ENCODE measurements at regions not wholly inside any gene's neighbourhood (a gene's known extent, or its start where the extent isn't known, plus 50 kb on each side); places are given as distances from the start of the nearest gene placed in this dataset.
A peak's percentile ranks its signal among the peaks of the same experiment; 100 is the strongest.

- H3K4me1 Mint-ChIP-seq (ENCODE audit: low read depth, unreplicated experiment) = peaks cover 8% of the 10 kb centered on the region
- TF ChIP-seq EZH2 (IDR thresholded peaks at IDR 0.05; ENCODE audit: insufficient read depth, low read length) = no peak
- TF ChIP-seq, protein P1, sequence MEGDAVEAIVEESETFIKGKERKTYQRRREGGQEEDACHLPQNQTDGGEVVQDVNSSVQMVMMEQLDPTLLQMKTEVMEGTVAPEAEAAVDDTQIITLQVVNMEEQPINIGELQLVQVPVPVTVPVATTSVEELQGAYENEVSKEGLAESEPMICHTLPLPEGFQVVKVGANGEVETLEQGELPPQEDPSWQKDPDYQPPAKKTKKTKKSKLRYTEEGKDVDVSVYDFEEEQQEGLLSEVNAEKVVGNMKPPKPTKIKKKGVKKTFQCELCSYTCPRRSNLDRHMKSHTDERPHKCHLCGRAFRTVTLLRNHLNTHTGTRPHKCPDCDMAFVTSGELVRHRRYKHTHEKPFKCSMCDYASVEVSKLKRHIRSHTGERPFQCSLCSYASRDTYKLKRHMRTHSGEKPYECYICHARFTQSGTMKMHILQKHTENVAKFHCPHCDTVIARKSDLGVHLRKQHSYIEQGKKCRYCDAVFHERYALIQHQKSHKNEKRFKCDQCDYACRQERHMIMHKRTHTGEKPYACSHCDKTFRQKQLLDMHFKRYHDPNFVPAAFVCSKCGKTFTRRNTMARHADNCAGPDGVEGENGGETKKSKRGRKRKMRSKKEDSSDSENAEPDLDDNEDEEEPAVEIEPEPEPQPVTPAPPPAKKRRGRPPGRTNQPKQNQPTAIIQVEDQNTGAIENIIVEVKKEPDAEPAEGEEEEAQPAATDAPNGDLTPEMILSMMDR (IDR thresholded peaks at IDR 0.05; ENCODE audit: insufficient read depth, low read depth, low read length) = no peak
- Histone ChIP-seq H3K9ac (ENCODE audit: low read length) (no peak overlapping the region), H2AFZ (ENCODE audit: low read depth, low read length) (no peak overlapping the region), H3K27me3 (ENCODE audit: insufficient read depth, low read length) (no peaks in the 10 kb centered on the region), H3K4me3 (ENCODE audit: insufficient read depth, low read depth, low read length) (no peak overlapping the region), H3K4me2 (ENCODE audit: low read length) (peak overlapping the region; percentile 40), H4K20me1 (ENCODE audit: insufficient read depth, low read length) (no peaks in the 10 kb centered on the region), H3K79me2 (ENCODE audit: insufficient read depth, low read length) (no peaks in the 10 kb centered on the region), H3K27ac (ENCODE audit: low read depth, low read length) (no peak overlapping the region), H3K9me3 (ENCODE audit: insufficient read depth, low read depth, low read length) (no peaks in the 10 kb centered on the region), H3K36me3 (ENCODE audit: insufficient read depth, low read length) (no peaks in the 10 kb centered on the region), H3K4me1 (ENCODE audit: insufficient read depth, low read length) (peaks cover 11% of the 10 kb centered on the region)
- peaks cover 13% of the 10 kb centered on the region for H3K27me3 Mint-ChIP-seq (ENCODE audit: low read depth, unreplicated experiment)
- FAIRE-seq (peak; percentile 80), DNase-seq (ENCODE audit: low read depth) (peak; percentile 98)
- H3K4me3 Mint-ChIP-seq (ENCODE audit: unreplicated experiment) = no peak overlapping the region
- peaks cover 7% of the 10 kb centered on the region for H3K9me3 Mint-ChIP-seq (ENCODE audit: unreplicated experiment)
- H3K27ac Mint-ChIP-seq (ENCODE audit: unreplicated experiment) = peak overlapping the region; percentile 37
- no peaks in the 10 kb centered on the region for H3K36me3 Mint-ChIP-seq (ENCODE audit: low read depth, unreplicated experiment)
Measured at GRCh38 chr1:181255270-181255929, 166.9 kb downstream of the IER5 start.

DNA sequence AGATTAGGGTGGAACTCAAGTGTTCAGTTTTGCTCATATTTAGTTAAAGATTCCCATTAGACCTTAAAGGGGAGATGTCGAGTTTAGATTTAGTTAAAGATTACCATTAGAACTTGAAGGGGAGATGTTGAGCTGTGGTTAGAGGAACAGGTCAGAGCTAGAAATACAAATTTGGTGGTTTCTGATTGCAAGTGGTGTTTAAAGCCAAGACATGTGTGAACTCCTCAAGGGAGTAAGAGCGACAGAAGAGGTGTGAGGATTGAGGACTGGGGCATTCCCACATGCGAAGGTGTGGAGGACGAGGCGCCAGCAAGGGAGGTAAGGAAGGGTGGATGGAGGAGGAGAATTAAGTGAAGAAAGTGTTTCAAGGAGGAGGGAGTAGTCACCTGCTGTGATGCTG, 168.6 kb downstream of the IER5 start:
- H4K20me1 ChIP-seq (ENCODE audit: insufficient read depth, low read length) = no peaks in the 10 kb centered on the region
- Mint-ChIP-seq H3K27ac (ENCODE audit: unreplicated experiment) (peak overlapping the region; percentile 7), H3K27me3 (ENCODE audit: low read depth, unreplicated experiment) (peaks cover 13% of the 10 kb centered on the region), H3K36me3 (ENCODE audit: low read depth, unreplicated experiment) (no peaks in the 10 kb centered on the region), H3K4me1 (ENCODE audit: low read depth, unreplicated experiment) (peaks cover 8% of the 10 kb centered on the region), H3K9me3 (ENCODE audit: unreplicated experiment) (peaks cover 7% of the 10 kb centered on the region), H3K4me3 (ENCODE audit: unreplicated experiment) (no peak overlapping the region)
- FAIRE-seq = no peak
- no peaks in the 10 kb centered on the region for H3K36me3 ChIP-seq (ENCODE audit: insufficient read depth, low read length)
- no peak overlapping the region for H3K27ac ChIP-seq (ENCODE audit: low read depth, low read length)
- H3K9ac ChIP-seq (ENCODE audit: low read length) = no peak overlapping the region
- no peak for TF ChIP-seq EZH2 (IDR thresholded peaks at IDR 0.05; ENCODE audit: insufficient read depth, low read length)
- TF ChIP-seq, protein P1 (IDR thresholded peaks at IDR 0.05; ENCODE audit: insufficient read depth, low read depth, low read length) = no peak
- no peaks in the 10 kb centered on the region for H3K27me3 ChIP-seq (ENCODE audit: insufficient read depth, low read length)
- no peaks in the 10 kb centered on the region for H3K9me3 ChIP-seq (ENCODE audit: insufficient read depth, low read depth, low read length)
- H3K4me3 ChIP-seq (ENCODE audit: insufficient read depth, low read depth, low read length) = no peak overlapping the region
- H3K4me2 ChIP-seq (ENCODE audit: low read length) = no peak overlapping the region
- H3K79me2 ChIP-seq (ENCODE audit: insufficient read depth, low read length) = no peaks in the 10 kb centered on the region
- H2AFZ ChIP-seq (ENCODE audit: low read depth, low read length) = no peak overlapping the region
- no peak for DNase-seq (ENCODE audit: low read depth)
- peaks cover 4% of the 10 kb centered on the region for H3K4me1 ChIP-seq (ENCODE audit: insufficient read depth, low read length)

GRCh38 chr1:181259026-181259745, 170.7 kb downstream of the IER5 start:
- no peak overlapping the region for H3K4me3 Mint-ChIP-seq (ENCODE audit: unreplicated experiment)
- TF ChIP-seq EZH2 (IDR thresholded peaks at IDR 0.05; ENCODE audit: insufficient read depth, low read length) = no peak
- TF ChIP-seq, protein P1 (IDR thresholded peaks at IDR 0.05; ENCODE audit: insufficient read depth, low read depth, low read length) = no peak
- H3K36me3 ChIP-seq (ENCODE audit: insufficient read depth, low read length) = no peaks in the 10 kb centered on the region
- H3K4me1 ChIP-seq (ENCODE audit: insufficient read depth, low read length) = peaks cover 4% of the 10 kb centered on the region
- H2AFZ ChIP-seq (ENCODE audit: low read depth, low read length) = no peak overlapping the region
- no peaks in the 10 kb centered on the region for H3K79me2 ChIP-seq (ENCODE audit: insufficient read depth, low read length)
- H3K4me3 ChIP-seq (ENCODE audit: insufficient read depth, low read depth, low read length) = no peak overlapping the region
- peaks cover 8% of the 10 kb centered on the region for H3K4me1 Mint-ChIP-seq (ENCODE audit: low read depth, unreplicated experiment)
- peaks cover 27% of the 10 kb centered on the region for H3K27me3 Mint-ChIP-seq (ENCODE audit: low read depth, unreplicated experiment)
- no peaks in the 10 kb centered on the region for H3K36me3 Mint-ChIP-seq (ENCODE audit: low read depth, unreplicated experiment)
- no peaks in the 10 kb centered on the region for H3K27me3 ChIP-seq (ENCODE audit: insufficient read depth, low read length)
- no peaks in the 10 kb centered on the region for H3K9me3 ChIP-seq (ENCODE audit: insufficient read depth, low read depth, low read length)
- DNase-seq (ENCODE audit: low read depth) (no peak), FAIRE-seq (no peak)
- H3K9me3 Mint-ChIP-seq (ENCODE audit: unreplicated experiment) = peaks cover 7% of the 10 kb centered on the region
- H4K20me1 ChIP-seq (ENCODE audit: insufficient read depth, low read length) = no peaks in the 10 kb centered on the region
- H3K9ac ChIP-seq (ENCODE audit: low read length) = no peak overlapping the region
- no peak overlapping the region for H3K4me2 ChIP-seq (ENCODE audit: low read length)
- H3K27ac Mint-ChIP-seq (ENCODE audit: unreplicated experiment) = no peak overlapping the region
- H3K27ac ChIP-seq (ENCODE audit: low read depth, low read length) = no peak overlapping the region
